GM23338 (cell line): ENCODE measurements at regions not wholly inside any gene's neighbourhood (a gene's known extent, or its start where the extent isn't known, plus 50 kb on each side); places are given as distances from the start of the nearest gene placed in this dataset.

Experiments
- ATAC-seq: fragments of 200-7000 bp; cut with Tn5 transposase; 3 replicates; pipeline ENCODE4 v1.9.1; 2020
- DNase-seq: peaks from one replicate; pipeline ENCODE4 v3.0.0-alpha.2; 2015; ENCODE audit warnings: low spot score
- H2AFZ ChIP-seq: fragments of 200-600 bp; sonication (generic); 2 replicates; pipeline ENCODE4 v1.8.0; 2016; ENCODE audit warnings: antibody characterized with exemption, mild to moderate bottlenecking, moderate library complexity
- H3F3A ChIP-seq: fragments of 200-600 bp; sonication (generic); replicated peaks from 2 replicates; pipeline ENCODE4 v1.8.0; 2017; ENCODE audit warnings: antibody characterized with exemption, mixed run types, low read depth
- H3K27ac ChIP-seq: fragments of 200-600 bp; sonication (generic); 2 replicates; pipeline ENCODE4 v1.6.1; 2016; ENCODE audit warnings: low read depth
- H3K27me3 ChIP-seq: fragments of 200-600 bp; sonication (generic); 2 replicates; pipeline ENCODE4 v1.8.0; 2016; ENCODE audit warnings: mild to moderate bottlenecking, mixed run types, moderate library complexity; ENCODE audit not compliant: insufficient read depth
- H3K36me3 ChIP-seq: fragments of 200-600 bp; sonication (generic); 2 replicates; pipeline ENCODE4 v1.8.0; 2016; ENCODE audit warnings: mild to moderate bottlenecking; ENCODE audit not compliant: insufficient read depth
- H3K4me1 ChIP-seq: fragments of 200-600 bp; sonication (generic); 2 replicates; pipeline ENCODE4 v1.8.0; 2016; ENCODE audit warnings: mild to moderate bottlenecking, moderate library complexity; ENCODE audit not compliant: insufficient read depth
- H3K4me2 ChIP-seq: fragments of 200-600 bp; sonication (generic); 2 replicates; pipeline ENCODE4 v1.7.1; 2017; ENCODE audit warnings: mixed run types
- H3K4me3 ChIP-seq: fragments of 200-600 bp; sonication (generic); 2 replicates; pipeline ENCODE4 v1.6.1; 2016; ENCODE audit warnings: mixed run types
- H3K79me2 ChIP-seq: fragments of 200-600 bp; sonication (generic); replicated peaks from 2 replicates; pipeline ENCODE4 v1.8.0; 2017; ENCODE audit warnings: mild to moderate bottlenecking; ENCODE audit not compliant: insufficient read depth
- H3K9me2 ChIP-seq: fragments of 200-600 bp; sonication (generic); 2 replicates; pipeline ENCODE4 v1.8.0; 2017; ENCODE audit not compliant: insufficient read depth
- H4K20me1 ChIP-seq: fragments of 200-600 bp; sonication (generic); replicated peaks from 2 replicates; pipeline ENCODE4 v1.8.0; 2017; ENCODE audit warnings: mild to moderate bottlenecking; ENCODE audit not compliant: insufficient read depth
- H3K27ac Mint-ChIP-seq: 2 replicates; pipeline ENCODE4 v1.8.0; 2020; ENCODE audit warnings: inconsistent platforms, mild to moderate bottlenecking, moderate library complexity, mixed read lengths
- H3K27me3 Mint-ChIP-seq: 3 replicates; pipeline ENCODE4 v1.8.0; 2022; ENCODE audit warnings: low read depth, mild to moderate bottlenecking, moderate library complexity, mixed read lengths, inconsistent platforms; ENCODE audit not compliant: insufficient read depth, poor library complexity
- H3K36me3 Mint-ChIP-seq: 3 replicates; pipeline ENCODE4 v1.8.0; 2021; ENCODE audit warnings: low read depth, mild to moderate bottlenecking, inconsistent platforms, moderate library complexity, mixed read lengths
- H3K4me1 Mint-ChIP-seq: 3 replicates; pipeline ENCODE4 v1.8.0; 2020; ENCODE audit warnings: mild to moderate bottlenecking, inconsistent platforms, mixed read lengths
- H3K4me3 Mint-ChIP-seq: 3 replicates; pipeline ENCODE4 v1.8.0; 2021; ENCODE audit warnings: moderate library complexity, mild to moderate bottlenecking, inconsistent platforms, mixed read lengths
- H3K9me3 Mint-ChIP-seq: 3 replicates; pipeline ENCODE4 v1.8.0; 2020; ENCODE audit warnings: moderate library complexity, mild to moderate bottlenecking, inconsistent platforms, mixed read lengths
- CREB1 ChIP-seq: fragments of 250-450 bp; sonication (Bioruptor Pico); IDR thresholded peaks from 2 replicates; pipeline ENCODE4 v1.5.0; 2020; ENCODE audit warnings: low read depth, mild to moderate bottlenecking, moderate library complexity
- CTCF ChIP-seq, 2 experiments: fragments of 200-600 bp in 1 of 2; sonication (generic) in 1 of 2; conservative IDR thresholded peaks; 2 replicates each; pipeline versions ENCODE4 v1.5.1 to v1.6.1; 2016 to 2017; ENCODE audit warnings: antibody characterized with exemption in 2 of 2, low read depth in 2 of 2, mild to moderate bottlenecking in 2 of 2, moderate library complexity in 1 of 2
- ETS1 ChIP-seq: IDR thresholded peaks from 2 replicates; pipeline ENCODE4 v1.6.1; 2016; ENCODE audit warnings: antibody characterized with exemption
- EZH2 ChIP-seq: fragments of 200-600 bp; sonication (generic); IDR thresholded peaks from one replicate; pipeline ENCODE4 v1.8.0; 2017; ENCODE audit warnings: antibody characterized with exemption, mild to moderate bottlenecking, low read depth; ENCODE audit not compliant: unreplicated experiment
- EZH2phosphoT487 ChIP-seq: fragments of 200-600 bp; sonication (generic); IDR thresholded peaks from one replicate; pipeline ENCODE4 v1.8.1; 2018; ENCODE audit warnings: antibody characterized with exemption; ENCODE audit not compliant: unreplicated experiment
- JUNB ChIP-seq: IDR thresholded peaks from one replicate; pipeline ENCODE4 v1.6.1; 2016; ENCODE audit warnings: antibody characterized with exemption; ENCODE audit not compliant: unreplicated experiment
- NANOG ChIP-seq: IDR thresholded peaks from 2 replicates; pipeline ENCODE4 v1.6.1; 2016; ENCODE audit warnings: antibody characterized with exemption, borderline replicate concordance
- POLR2AphosphoS5 ChIP-seq: IDR thresholded peaks from 2 replicates; pipeline ENCODE4 v1.6.1; 2016; ENCODE audit warnings: antibody characterized with exemption, low read depth
- REST ChIP-seq: IDR thresholded peaks from one replicate; pipeline ENCODE4 v1.6.1; 2018; ENCODE audit warnings: antibody characterized with exemption; ENCODE audit not compliant: unreplicated experiment
- STAT1 ChIP-seq: IDR thresholded peaks from one replicate; pipeline ENCODE4 v1.6.1; 2016; ENCODE audit warnings: antibody characterized with exemption; ENCODE audit not compliant: unreplicated experiment
- ZNF114 ChIP-seq: fragments of 250-450 bp; sonication (Bioruptor Pico); IDR thresholded peaks from 2 replicates; pipeline ENCODE4 v1.5.0; 2020; ENCODE audit warnings: mild to moderate bottlenecking, moderate library complexity
- ZNF331 ChIP-seq: fragments of 250-450 bp; sonication (Bioruptor Pico); IDR thresholded peaks from 2 replicates; pipeline ENCODE4 v1.5.0; 2020; ENCODE audit warnings: low read depth, mild to moderate bottlenecking, moderate library complexity
- ZNF462 ChIP-seq: fragments of 250-450 bp; sonication (Bioruptor Pico); IDR thresholded peaks from 2 replicates; pipeline ENCODE4 v1.5.0; 2020; ENCODE audit warnings: mild to moderate bottlenecking, moderate library complexity

- Histone ChIP-seq H3K36me3 (no peaks in the 10 kb centered on the region), H3K27me3 (no peaks in the 10 kb centered on the region), H4K20me1 (no peaks in the 10 kb centered on the region), H3K27ac (peak overlapping the region; percentile 83; the same call in 1 of the 2 replicates), H3K4me3 (no peak overlapping the region), H3K4me1 (peaks cover 8% of the 10 kb centered on the region), H3K79me2 (no peaks in the 10 kb centered on the region), H3K9me2 (0 out of 2 replicates have a peak, but pooled peaks cover 8% of the 10 kb centered on the region), H3K4me2 (peak overlapping the region; percentile 44; the same call in 1 of the 2 replicates), H2AFZ (peak overlapping the region; percentile 67; the same call in 1 of the 2 replicates), H3F3A (0 out of 2 replicates have a peak, but pooled peaks cover 3% of the 10 kb centered on the region)
- Mint-ChIP-seq H3K27ac (peak overlapping the region; percentile 22), H3K27me3 (peaks cover 2% of the 10 kb centered on the region), H3K36me3 (peaks cover 12% of the 10 kb centered on the region), H3K9me3 (peaks cover 11% of the 10 kb centered on the region), H3K4me3 (no peak overlapping the region), H3K4me1 (peaks cover 18% of the 10 kb centered on the region)
- ATAC-seq (peak; percentile 51), DNase-seq (no peak)
- TF ChIP-seq CREB1 (no peak), REST (no peak), ETS1 (no peak), STAT1 (no peak), POLR2AphosphoS5 (no peak), EZH2phosphoT487 (no peak), ZNF331 (CRISPR knock-in tag) (no peak), CTCF (conservative IDR thresholded peaks at IDR 0.05; ENCODE audit: low read depth in 2 of 2) (no peak), NANOG (no peak), ZNF462 (CRISPR knock-in tag) (no peak), ZNF114 (CRISPR knock-in tag) (no peak), JUNB (no peak), EZH2 (no peak)
Observed at GRCh38 chr2:67214585-67215185, 182.4 kb upstream of the ETAA1 start.
